ENCODE measurements at regions not wholly inside any gene's neighbourhood (a gene's known extent, or its start where the extent isn't known, plus 50 kb on each side); places are given as distances from the start of the nearest gene placed in this dataset.
A peak's percentile ranks its signal among the peaks of the same experiment; 100 is the strongest.

GRCh38 chr20:62561948-62562347 lies 80.4 kb upstream of the SLCO4A1 start:
- no peak for DNase-seq (ENCODE audit: low read depth in 2 of 3, low spot score in 1 of 3)

- DNase-seq (ENCODE audit: low read depth in 2 of 3, low spot score in 1 of 3), result no peak
These were observed 79.5 kb upstream of the SLCO4A1 start for GRCh38 chr20:62562831-62563230.

- DNase-seq (ENCODE audit: low read depth in 2 of 3, low spot score in 1 of 3), result no peak
These were observed 78.7 kb upstream of the SLCO4A1 start for GRCh38 chr20:62563561-62563960.

- no peak for DNase-seq (ENCODE audit: low read depth in 2 of 3, low spot score in 1 of 3)
These were observed 77.7 kb upstream of the SLCO4A1 start for GRCh38 chr20:62564456-62565245.

GRCh38 chr20:62566266-62566665 lies 76.0 kb upstream of the SLCO4A1 start:
- DNase-seq (ENCODE audit: low read depth in 2 of 3, low spot score in 1 of 3), result no peak

GRCh38 chr20:62566771-62567170 lies 75.5 kb upstream of the SLCO4A1 start:
- DNase-seq (ENCODE audit: low read depth in 2 of 3, low spot score in 1 of 3), result no peak

GRCh38 chr20:62567246-62568044 lies 74.9 kb upstream of the SLCO4A1 start:
- DNase-seq (ENCODE audit: low read depth in 2 of 3, low spot score in 1 of 3), result no peak

- DNase-seq (ENCODE audit: low read depth in 2 of 3, low spot score in 1 of 3), result no peak
These were observed 74.3 kb upstream of the SLCO4A1 start for GRCh38 chr20:62568045-62568389.

- no peak for DNase-seq (ENCODE audit: low read depth in 2 of 3, low spot score in 1 of 3)
These were observed 72.7 kb upstream of the SLCO4A1 start for GRCh38 chr20:62569615-62570014.

GRCh38 chr20:62570403-62570802 lies 71.9 kb upstream of the SLCO4A1 start:
- no peak for DNase-seq (ENCODE audit: low read depth in 2 of 3, low spot score in 1 of 3)

- DNase-seq (ENCODE audit: low read depth in 2 of 3, low spot score in 1 of 3), result no peak
These were observed 71.2 kb upstream of the SLCO4A1 start for GRCh38 chr20:62570897-62571668.

- peak in 1 of 3 donors; percentile 15 for DNase-seq (ENCODE audit: low read depth in 2 of 3, low spot score in 1 of 3)
These were observed 70.5 kb upstream of the SLCO4A1 start for GRCh38 chr20:62571669-62572344.

GRCh38 chr20:62572980-62573379 lies 69.3 kb upstream of the SLCO4A1 start:
- DNase-seq (ENCODE audit: low read depth in 2 of 3, low spot score in 1 of 3), result no peak

GRCh38 chr20:62573817-62574216 lies 68.5 kb upstream of the SLCO4A1 start:
- DNase-seq (ENCODE audit: low read depth in 2 of 3, low spot score in 1 of 3), result no peak

- DNase-seq (ENCODE audit: low read depth in 2 of 3, low spot score in 1 of 3), result no peak
These were observed 67.9 kb upstream of the SLCO4A1 start for GRCh38 chr20:62574230-62574993.

- DNase-seq (ENCODE audit: low read depth in 2 of 3, low spot score in 1 of 3), result no peak
These were observed 66.2 kb upstream of the SLCO4A1 start for GRCh38 chr20:62575976-62576722.

GRCh38 chr20:62576815-62577489 lies 65.4 kb upstream of the SLCO4A1 start:
- DNase-seq (ENCODE audit: low read depth in 2 of 3, low spot score in 1 of 3), result no peak

GRCh38 chr20:62577490-62577836 lies 64.8 kb upstream of the SLCO4A1 start:
- DNase-seq (ENCODE audit: low read depth in 2 of 3, low spot score in 1 of 3), result no peak

- DNase-seq (ENCODE audit: low read depth in 2 of 3, low spot score in 1 of 3), result no peak
These were observed 63.9 kb upstream of the SLCO4A1 start for GRCh38 chr20:62578294-62578897.

All from stimulated activated CD4-positive, alpha-beta T cell treated with anti-CD3 and anti-CD28 coated beads, Interleukin-12 subunit alpha, Interleukin-12 subunit beta, amount 100 ng/mL, for 48 hours (primary cell).